H9 (cell line): ENCODE measurements at regions not wholly inside any gene's neighbourhood (a gene's known extent, or its start where the extent isn't known, plus 50 kb on each side); places are given as distances from the start of the nearest gene placed in this dataset.

Experiments
- DNase-seq: peaks from one replicate; pipeline ENCODE4 v3.0.0-alpha.2; 2017
- H2AFZ ChIP-seq: one replicate; pipeline ENCODE4 v1.6.1; 2013; ENCODE audit warnings: mild to moderate bottlenecking, low read length, control low read depth, moderate library complexity
- H2AK5ac ChIP-seq: 2 replicates; pipeline ENCODE4 v1.6.1; 2013; ENCODE audit warnings: low read length, control low read depth, mixed read lengths; ENCODE audit not compliant: insufficient read length
- H2BK120ac ChIP-seq: one replicate; pipeline ENCODE4 v1.6.1; 2013; ENCODE audit warnings: low read depth, mild to moderate bottlenecking, low read length, control low read depth, inconsistent platforms; ENCODE audit not compliant: poor library complexity, severe bottlenecking
- H2BK12ac ChIP-seq: 2 replicates; pipeline ENCODE4 v1.6.1; 2013; ENCODE audit warnings: low read length, control low read depth, mixed read lengths, low read depth; ENCODE audit not compliant: insufficient read length
- H2BK15ac ChIP-seq: 2 replicates; pipeline ENCODE4 v1.6.1; 2013; ENCODE audit warnings: low read depth, low read length, control low read depth
- H2BK20ac ChIP-seq: one replicate; pipeline ENCODE4 v1.6.1; 2013; ENCODE audit warnings: low read depth, mild to moderate bottlenecking, low read length, control low read depth, inconsistent platforms; ENCODE audit not compliant: poor library complexity, severe bottlenecking
- H2BK5ac ChIP-seq: 2 replicates; pipeline ENCODE4 v1.6.1; 2013; ENCODE audit warnings: low read length, control low read depth, mixed read lengths; ENCODE audit not compliant: insufficient read length
- H3K14ac ChIP-seq: 2 replicates; pipeline ENCODE4 v1.6.1; 2013; ENCODE audit warnings: low read length, control low read depth; ENCODE audit not compliant: insufficient read depth
- H3K18ac ChIP-seq: 2 replicates; pipeline ENCODE4 v1.6.1; 2013; ENCODE audit warnings: low read depth, mild to moderate bottlenecking, mixed read lengths, low read length, control low read depth; ENCODE audit not compliant: insufficient read length
- H3K23ac ChIP-seq: 2 replicates; pipeline ENCODE4 v1.6.1; 2013; ENCODE audit warnings: low read length, control low read depth, mixed read lengths, low read depth; ENCODE audit not compliant: insufficient read length
- H3K23me2 ChIP-seq: 2 replicates; pipeline ENCODE4 v1.6.1; 2013; ENCODE audit warnings: low read depth, mild to moderate bottlenecking, mixed read lengths, low read length, control low read depth; ENCODE audit not compliant: insufficient read length, poor library complexity, severe bottlenecking
- H3K27ac ChIP-seq: 2 replicates; pipeline ENCODE4 v1.5.1; 2013; ENCODE audit warnings: low read length, control low read depth, mixed read lengths, low read depth; ENCODE audit not compliant: insufficient read length
- H3K27me3 ChIP-seq: 2 replicates; pipeline ENCODE4 v1.6.1; 2013; ENCODE audit warnings: low read length, control low read depth, inconsistent platforms; ENCODE audit not compliant: insufficient read depth
- H3K4ac ChIP-seq: 2 replicates; pipeline ENCODE4 v1.6.1; 2013; ENCODE audit warnings: low read depth, mild to moderate bottlenecking, control low read depth, inconsistent platforms, low read length, moderate library complexity
- H3K4me1 ChIP-seq: 2 replicates; pipeline ENCODE4 v1.6.1; 2013; ENCODE audit warnings: low read length, control low read depth, inconsistent platforms; ENCODE audit not compliant: insufficient read depth
- H3K4me2 ChIP-seq: 2 replicates; pipeline ENCODE4 v1.6.1; 2013; ENCODE audit warnings: low read length, control low read depth, mixed read lengths; ENCODE audit not compliant: insufficient read length, insufficient read depth
- H3K56ac ChIP-seq: 2 replicates; pipeline ENCODE4 v1.6.1; 2013; ENCODE audit warnings: low read depth, mild to moderate bottlenecking, mixed read lengths, low read length, control low read depth; ENCODE audit not compliant: insufficient read length
- H3K79me1 ChIP-seq: 2 replicates; pipeline ENCODE4 v1.6.1; 2013; ENCODE audit warnings: low read depth, mild to moderate bottlenecking, moderate library complexity, low read length, control low read depth, inconsistent platforms; ENCODE audit not compliant: insufficient read depth, poor library complexity, severe bottlenecking
- H3K79me2 ChIP-seq: 2 replicates; pipeline ENCODE4 v1.6.1; 2013; ENCODE audit warnings: low read length, control low read depth, inconsistent platforms; ENCODE audit not compliant: insufficient read depth
- H3K9ac ChIP-seq: 2 replicates; pipeline ENCODE4 v1.6.1; 2013; ENCODE audit warnings: low read length, control low read depth, mixed read lengths; ENCODE audit not compliant: insufficient read length; ENCODE audit errors: extremely low read depth
- H3K9me3 ChIP-seq: one replicate; pipeline ENCODE4 v1.6.1; 2013; ENCODE audit warnings: low read depth, low read length, inconsistent platforms; ENCODE audit not compliant: control insufficient read depth
- H3T11ph ChIP-seq: one replicate; pipeline ENCODE4 v1.6.1; 2013; ENCODE audit warnings: mild to moderate bottlenecking, low read length, control low read depth, inconsistent platforms
- H4K20me1 ChIP-seq: one replicate; pipeline ENCODE4 v1.6.1; 2013; ENCODE audit not compliant: control insufficient read depth, insufficient read length, insufficient read depth
- H4K5ac ChIP-seq: 2 replicates; pipeline ENCODE4 v1.6.1; 2013; ENCODE audit warnings: low read depth, mild to moderate bottlenecking, mixed read lengths, low read length, control low read depth; ENCODE audit not compliant: insufficient read length
- H4K8ac ChIP-seq: replicated peaks from 2 replicates; pipeline ENCODE4 v1.6.1; 2013; ENCODE audit warnings: low read length, control low read depth, mixed read lengths, low read depth; ENCODE audit not compliant: insufficient read length
- H4K91ac ChIP-seq: 2 replicates; pipeline ENCODE4 v1.6.1; 2013; ENCODE audit warnings: low read depth, mild to moderate bottlenecking, moderate library complexity, mixed read lengths, low read length, control low read depth; ENCODE audit not compliant: insufficient read length
- H3K27ac Mint-ChIP-seq, 3 experiments: 2 replicates in 2 of 3; 3 replicates in 1 of 3; pipeline ENCODE4 v1.8.0; 2020 to 2021; ENCODE audit warnings: mixed read lengths in 3 of 3, mild to moderate bottlenecking in 1 of 3, moderate library complexity in 1 of 3
- H3K27me3 Mint-ChIP-seq: 2 replicates; pipeline ENCODE4 v1.8.0; 2021; ENCODE audit warnings: low read depth, mild to moderate bottlenecking, moderate library complexity, mixed read lengths
- H3K36me3 Mint-ChIP-seq, 3 experiments: 2 replicates in 2 of 3; 3 replicates in 1 of 3; pipeline ENCODE4 v1.8.0; 2020 to 2021; ENCODE audit warnings: low read depth in 3 of 3, mixed read lengths in 3 of 3; ENCODE audit not compliant: insufficient read depth in 1 of 3
- H3K4me1 Mint-ChIP-seq, 2 experiments: 2 replicates each; pipeline ENCODE4 v1.8.0; 2020; ENCODE audit warnings: mixed read lengths in 2 of 2
- H3K4me3 Mint-ChIP-seq, 2 experiments: 2 replicates in 1 of 2; 3 replicates in 1 of 2; pipeline ENCODE4 v1.8.0; 2020 to 2021; ENCODE audit warnings: mild to moderate bottlenecking in 2 of 2, mixed read lengths in 2 of 2, moderate library complexity in 1 of 2
- H3K9me3 Mint-ChIP-seq, 2 experiments: 2 replicates in 1 of 2; 3 replicates in 1 of 2; pipeline ENCODE4 v1.8.0; 2020; ENCODE audit warnings: mild to moderate bottlenecking in 2 of 2, mixed read lengths in 2 of 2, moderate library complexity in 1 of 2
- WGBS: extraction: QIAGEN DNeasy Blood & Tissue Kit; methylation state at CpG from one replicate; pipeline ENCODE4 v1.1.7; 2013; ENCODE audit warnings: missing lambda C conversion rate, low lambda C conversion rate, mixed read lengths; ENCODE audit not compliant: insufficient read length; ENCODE audit errors: extremely low coverage; 5-methylcytosine and 5-hydroxymethylcytosine counted together
- TF ChIP-seq, protein P1 (sequence below): fragments of 200-600 bp; sonication (generic); conservative IDR thresholded peaks from 3 replicates; pipeline ENCODE4 v1.8.0; 2021; ENCODE audit warnings: antibody characterized with exemption, mild to moderate bottlenecking

DNA sequence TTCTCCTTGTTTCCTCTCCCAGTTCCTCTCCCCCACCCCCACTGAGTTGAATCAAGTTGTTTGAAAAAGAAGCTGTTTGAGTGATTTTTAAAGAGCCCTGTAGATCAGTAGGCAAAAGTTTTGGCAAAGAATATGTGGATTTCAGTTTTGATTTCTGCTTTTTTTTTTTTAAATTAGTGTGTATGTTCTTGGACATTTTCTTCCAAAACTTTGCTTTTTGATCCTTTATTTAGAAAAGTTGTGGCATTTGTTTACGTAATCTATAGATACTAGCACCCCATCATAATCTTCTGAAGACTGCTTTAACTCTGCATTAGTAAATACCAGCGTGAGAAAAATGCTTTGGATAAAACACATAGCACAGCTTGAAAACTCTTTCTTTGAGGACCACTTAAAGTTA is 190.3 kb upstream of the SEL1L start:
- Mint-ChIP-seq H3K4me3 (no peak overlapping the region), H3K36me3 (no peaks in the 10 kb centered on the region), H3K27ac (no peak overlapping the region), H3K4me1 (peaks cover 0 to 2% of the 10 kb centered on the region in 2 experiments; a peak in 1 of 4 replicates), H3K9me3 (no peaks in the 10 kb centered on the region), H3K27me3 (no peaks in the 10 kb centered on the region)
- no peak overlapping the region for H2BK12ac ChIP-seq
- H3K56ac ChIP-seq, result no peak overlapping the region
- no peak overlapping the region for H4K91ac ChIP-seq
- DNase-seq, result no peak
- no peak overlapping the region for H3K27ac ChIP-seq
- H3K4ac ChIP-seq, result no peak overlapping the region
- H4K20me1 ChIP-seq, result no peaks in the 10 kb centered on the region
- H3K79me1 ChIP-seq, result no peaks in the 10 kb centered on the region
- no peaks in the 10 kb centered on the region for H3K79me2 ChIP-seq
- H4K8ac ChIP-seq, result no peak overlapping the region
- no peak overlapping the region for H2BK120ac ChIP-seq
- no peak overlapping the region for H3K9ac ChIP-seq
- H2BK20ac ChIP-seq, result no peak overlapping the region
- no peaks in the 10 kb centered on the region for H3K9me3 ChIP-seq
- H3K23me2 ChIP-seq, result no peaks in the 10 kb centered on the region
- TF ChIP-seq, protein P1, sequence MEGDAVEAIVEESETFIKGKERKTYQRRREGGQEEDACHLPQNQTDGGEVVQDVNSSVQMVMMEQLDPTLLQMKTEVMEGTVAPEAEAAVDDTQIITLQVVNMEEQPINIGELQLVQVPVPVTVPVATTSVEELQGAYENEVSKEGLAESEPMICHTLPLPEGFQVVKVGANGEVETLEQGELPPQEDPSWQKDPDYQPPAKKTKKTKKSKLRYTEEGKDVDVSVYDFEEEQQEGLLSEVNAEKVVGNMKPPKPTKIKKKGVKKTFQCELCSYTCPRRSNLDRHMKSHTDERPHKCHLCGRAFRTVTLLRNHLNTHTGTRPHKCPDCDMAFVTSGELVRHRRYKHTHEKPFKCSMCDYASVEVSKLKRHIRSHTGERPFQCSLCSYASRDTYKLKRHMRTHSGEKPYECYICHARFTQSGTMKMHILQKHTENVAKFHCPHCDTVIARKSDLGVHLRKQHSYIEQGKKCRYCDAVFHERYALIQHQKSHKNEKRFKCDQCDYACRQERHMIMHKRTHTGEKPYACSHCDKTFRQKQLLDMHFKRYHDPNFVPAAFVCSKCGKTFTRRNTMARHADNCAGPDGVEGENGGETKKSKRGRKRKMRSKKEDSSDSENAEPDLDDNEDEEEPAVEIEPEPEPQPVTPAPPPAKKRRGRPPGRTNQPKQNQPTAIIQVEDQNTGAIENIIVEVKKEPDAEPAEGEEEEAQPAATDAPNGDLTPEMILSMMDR, result no peak
- no peak overlapping the region for H2AFZ ChIP-seq
- no peak overlapping the region for H2BK15ac ChIP-seq
- no peak overlapping the region for H4K5ac ChIP-seq
- H3T11ph ChIP-seq, result no peak overlapping the region
- H3K14ac ChIP-seq, result no peak overlapping the region
- no CpG with 5 or more reads among the region's 2 CpGs for WGBS
- H2BK5ac ChIP-seq, result no peak overlapping the region
- H3K18ac ChIP-seq, result no peak overlapping the region
- no peak overlapping the region for H3K4me2 ChIP-seq
- no peaks in the 10 kb centered on the region for H3K4me1 ChIP-seq
- H3K27me3 ChIP-seq, result no peaks in the 10 kb centered on the region
- H2AK5ac ChIP-seq, result no peak overlapping the region
- no peak overlapping the region for H3K23ac ChIP-seq
